ENCODE measurements at regions not wholly inside any gene's neighbourhood (a gene's known extent, or its start where the extent isn't known, plus 50 kb on each side); places are given as distances from the start of the nearest gene placed in this dataset.
"Not testable (repeated sequence)": the region's sequence is repeated elsewhere in the genome, so short reads cannot be mapped to it uniquely, and the experiment has no call there.

- TF ChIP-seq POU2F2 (IDR thresholded peaks at IDR 0.05; ENCODE audit: borderline replicate concordance, low read depth, low read length) (no peak), MEF2B (IDR thresholded peaks at IDR 0.05; ENCODE audit: partially characterized antibody, poor library complexity, severe bottlenecking) (no peak)
Observed at GRCh38 chr4:60913671-60914070, 286.5 kb upstream of the ADGRL3 start (continued).

- ATAC-seq; POLR2A ChIA-PET; DNase-seq (ENCODE audit: low read depth, low spot score); intact Hi-C loops (cut with micrococcal nuclease; ENCODE audit: unreplicated experiment); H3K27ac ChIP-seq (ENCODE audit: control insufficient read depth, insufficient read depth); H3K9ac ChIP-seq (ENCODE audit: control insufficient read depth, insufficient read depth, low read length); in situ Hi-C loops (cut with MboI); H2AFZ ChIP-seq (ENCODE audit: control insufficient read depth, low read depth, low read length); H3K79me2 ChIP-seq (ENCODE audit: control insufficient read depth, insufficient read depth, low read length); BruUV-seq (replicated peaks); H3K36me3 ChIP-seq (ENCODE audit: control insufficient read depth in 2 of 2, insufficient read depth in 2 of 2, low read length in 1 of 2); H3K4me1 ChIP-seq (ENCODE audit: control insufficient read depth, insufficient read depth, low read length); H3K4me2 ChIP-seq (ENCODE audit: control insufficient read depth, insufficient read depth); RAD21 ChIA-PET (ENCODE audit: unreplicated experiment); H3K9me3 ChIP-seq (replicated peaks; ENCODE audit: control insufficient read depth, insufficient read depth, low read length); H3K4me3 ChIP-seq; FAIRE-seq; H4K20me1 ChIP-seq (ENCODE audit: control insufficient read depth, insufficient read depth); CTCF ChIA-PET; H3K27me3 ChIP-seq (replicated peaks in 1 of 2; ENCODE audit: control insufficient read depth in 2 of 2, insufficient read depth in 2 of 2, low read length in 1 of 2): not testable (repeated sequence)
- SMC1A ChIA-PET (ENCODE audit: uncharacterized antibody, unreplicated experiment), result interaction anchor here (1.7 kb wide), 1 partner anchor 19 kb away, joined by 4 read pairs; no protein-coding TSS in a partner anchor
- 72% methylated on average over 4 of the region's 4 CpGs for whole genome bisulfite sequencing (ENCODE audit: insufficient coverage, insufficient replicate concordance, low lambda C conversion rate, missing lambda C conversion rate)
Observed at GRCh38 chr4:60921735-60922134, 278.4 kb upstream of the ADGRL3 start.

GRCh38 chr4:60923075-60923474, 277.1 kb upstream of the ADGRL3 start:
- Histone ChIP-seq H3K36me3 (ENCODE audit: control insufficient read depth in 2 of 2, insufficient read depth in 2 of 2, low read length in 1 of 2) (no peaks in the 10 kb centered on the region), H2AFZ (ENCODE audit: control insufficient read depth, low read depth, low read length) (no peak overlapping the region), H3K4me2 (ENCODE audit: control insufficient read depth, insufficient read depth) (no peak overlapping the region), H3K27ac (ENCODE audit: control insufficient read depth, insufficient read depth) (no peak overlapping the region), H4K20me1 (ENCODE audit: control insufficient read depth, insufficient read depth) (no peaks in the 10 kb centered on the region), H3K9ac (ENCODE audit: control insufficient read depth, insufficient read depth, low read length) (no peak overlapping the region), H3K4me1 (ENCODE audit: control insufficient read depth, insufficient read depth, low read length) (no peaks in the 10 kb centered on the region), H3K4me3 (no peak overlapping the region), H3K79me2 (ENCODE audit: control insufficient read depth, insufficient read depth, low read length) (no peaks in the 10 kb centered on the region), H3K9me3 (replicated peaks; ENCODE audit: control insufficient read depth, insufficient read depth, low read length) (no peaks in the 10 kb centered on the region), H3K27me3 (replicated peaks in 1 of 2; ENCODE audit: control insufficient read depth in 2 of 2, insufficient read depth in 2 of 2, low read length in 1 of 2) (no peaks in the 10 kb centered on the region)
- ATAC-seq (no peak), DNase-seq (ENCODE audit: low read depth, low spot score) (no peak), FAIRE-seq (no peak)
- SMC1A ChIA-PET (ENCODE audit: uncharacterized antibody, unreplicated experiment), result no interaction called here
- in situ Hi-C loops (cut with MboI) (no loop called here), intact Hi-C loops (cut with micrococcal nuclease; ENCODE audit: unreplicated experiment) (no loop called here)
- WGBS (ENCODE audit: insufficient coverage, insufficient replicate concordance, low lambda C conversion rate, missing lambda C conversion rate), result 62% methylated on average over 1 of the region's 1 CpG
- CTCF ChIA-PET, result no interaction called here
- no TSS peak for BruUV-seq (replicated peaks)
- POLR2A ChIA-PET, result no interaction called here
- RAD21 ChIA-PET (ENCODE audit: unreplicated experiment), result no interaction called here
- TF ChIP-seq STAT3 (IDR thresholded peaks at IDR 0.05; ENCODE audit: low read depth, low read length) (no peak), BCL11A (IDR thresholded peaks at IDR 0.05; ENCODE audit: low read depth, low read length) (no peak), EP300 (IDR thresholded peaks at IDR 0.05; ENCODE audit: borderline replicate concordance in 1 of 2, control insufficient read depth in 1 of 2, low read depth in 2 of 2, low read length in 2 of 2) (no peak), CHD2 (IDR thresholded peaks at IDR 0.05; ENCODE audit: borderline replicate concordance, low read depth, low read length) (no peak), ESRRA (IDR thresholded peaks at IDR 0.05; ENCODE audit: low read length) (no peak), RUNX3 (IDR thresholded peaks at IDR 0.05; ENCODE audit: low read length) (no peak), IKZF1 (conservative IDR thresholded peaks at IDR 0.05) (no peak), BCL3 (IDR thresholded peaks at IDR 0.05; ENCODE audit: borderline replicate concordance, insufficient read depth, low read depth, low read length, poor library complexity, severe bottlenecking) (no peak), CBX5 (IDR thresholded peaks at IDR 0.05; ENCODE audit: low read depth) (no peak), SREBF1 (IDR thresholded peaks at IDR 0.05; ENCODE audit: low read length) (no peak), WRNIP1 (IDR thresholded peaks at IDR 0.05; ENCODE audit: borderline replicate concordance, low read depth, low read length) (no peak), EGR1 (IDR thresholded peaks at IDR 0.05; ENCODE audit: borderline replicate concordance in 1 of 2, low read depth in 2 of 2, low read length in 2 of 2) (no peak)

All from GM12878 (cell line).